ENCODE measurements at regions not wholly inside any gene's neighbourhood (a gene's known extent, or its start where the extent isn't known, plus 50 kb on each side); places are given as distances from the start of the nearest gene placed in this dataset.

GRCh38 chr2:12110481-12110880 lies 364.0 kb downstream of the LPIN1 start:
- no peak overlapping the region for H3K9ac ChIP-seq (ENCODE audit: low read depth, low read length)
- no peaks in the 10 kb centered on the region for H3K36me3 ChIP-seq (ENCODE audit: insufficient read depth, low read depth, low read length)
- no peak overlapping the region for H3K27ac ChIP-seq (ENCODE audit: low read length)
- H3K9me3 ChIP-seq (ENCODE audit: insufficient read depth, low read depth, low read length), result no peaks in the 10 kb centered on the region
- H3K4me3 ChIP-seq (ENCODE audit: low read length), result no peak overlapping the region
- H3K27me3 ChIP-seq (ENCODE audit: insufficient read depth, low read length), result no peaks in the 10 kb centered on the region
- peaks cover 6% of the 10 kb centered on the region; the same call in 1 of the 2 replicates for H3K4me1 ChIP-seq (ENCODE audit: insufficient read depth, low read length)

- H3K4me3 ChIP-seq (ENCODE audit: low read length), result no peak overlapping the region
- no peaks in the 10 kb centered on the region for H3K27me3 ChIP-seq (ENCODE audit: insufficient read depth, low read length)
- peaks cover 6% of the 10 kb centered on the region; the same call in 1 of the 2 replicates for H3K4me1 ChIP-seq (ENCODE audit: insufficient read depth, low read length)
- no peak overlapping the region for H3K9ac ChIP-seq (ENCODE audit: low read depth, low read length)
- no peaks in the 10 kb centered on the region for H3K9me3 ChIP-seq (ENCODE audit: insufficient read depth, low read depth, low read length)
- H3K27ac ChIP-seq (ENCODE audit: low read length), result no peak overlapping the region
- H3K36me3 ChIP-seq (ENCODE audit: insufficient read depth, low read depth, low read length), result no peaks in the 10 kb centered on the region
These were observed 367.0 kb downstream of the LPIN1 start for GRCh38 chr2:12113412-12113811.

- no peak overlapping the region for H3K4me3 ChIP-seq (ENCODE audit: low read length)
These were observed 368.4 kb downstream of the LPIN1 start for GRCh38 chr2:12114816-12115215.

GRCh38 chr2:12116228-12116750 lies 369.9 kb downstream of the LPIN1 start:
- Histone ChIP-seq H3K4me1 (ENCODE audit: insufficient read depth, low read length) (peaks cover 6% of the 10 kb centered on the region; the same call in 1 of the 2 replicates), H3K27ac (ENCODE audit: low read length) (no peak overlapping the region), H3K4me3 (ENCODE audit: low read length) (no peak overlapping the region), H3K36me3 (ENCODE audit: insufficient read depth, low read depth, low read length) (no peaks in the 10 kb centered on the region), H3K9me3 (ENCODE audit: insufficient read depth, low read depth, low read length) (no peaks in the 10 kb centered on the region), H3K27me3 (ENCODE audit: insufficient read depth, low read length) (no peaks in the 10 kb centered on the region), H3K9ac (ENCODE audit: low read depth, low read length) (0 out of 2 replicates have a peak overlapping the region, but pooled peaks have one; percentile 7)

More at GRCh38 chr2:12114816-12115215, 368.4 kb downstream of the LPIN1 start:
- Histone ChIP-seq H3K9ac (ENCODE audit: low read depth, low read length) (no peak overlapping the region), H3K4me1 (ENCODE audit: insufficient read depth, low read length) (peaks cover 6% of the 10 kb centered on the region; the same call in 1 of the 2 replicates), H3K27ac (ENCODE audit: low read length) (no peak overlapping the region), H3K9me3 (ENCODE audit: insufficient read depth, low read depth, low read length) (no peaks in the 10 kb centered on the region), H3K36me3 (ENCODE audit: insufficient read depth, low read depth, low read length) (no peaks in the 10 kb centered on the region), H3K27me3 (ENCODE audit: insufficient read depth, low read length) (no peaks in the 10 kb centered on the region)

GRCh38 chr2:12119841-12120240 lies 373.4 kb downstream of the LPIN1 start:
- Histone ChIP-seq H3K9ac (ENCODE audit: low read depth, low read length) (no peak overlapping the region), H3K4me1 (ENCODE audit: insufficient read depth, low read length) (peaks cover 6% of the 10 kb centered on the region; the same call in 1 of the 2 replicates), H3K9me3 (ENCODE audit: insufficient read depth, low read depth, low read length) (no peaks in the 10 kb centered on the region), H3K4me3 (ENCODE audit: low read length) (no peak overlapping the region), H3K27ac (ENCODE audit: low read length) (no peak overlapping the region), H3K36me3 (ENCODE audit: insufficient read depth, low read depth, low read length) (no peaks in the 10 kb centered on the region), H3K27me3 (ENCODE audit: insufficient read depth, low read length) (no peaks in the 10 kb centered on the region)

- H3K27ac ChIP-seq (ENCODE audit: low read length), result no peak overlapping the region
- H3K4me1 ChIP-seq (ENCODE audit: insufficient read depth, low read length), result peaks cover 6% of the 10 kb centered on the region; the same call in 1 of the 2 replicates
- H3K9ac ChIP-seq (ENCODE audit: low read depth, low read length), result no peak overlapping the region
These were observed 374.1 kb downstream of the LPIN1 start for GRCh38 chr2:12120281-12121150.

GRCh38 chr2:12124790-12125189 lies 378.4 kb downstream of the LPIN1 start:
- no peak overlapping the region for H3K27ac ChIP-seq (ENCODE audit: low read length)
- no peaks in the 10 kb centered on the region for H3K27me3 ChIP-seq (ENCODE audit: insufficient read depth, low read length)
- no peaks in the 10 kb centered on the region for H3K9me3 ChIP-seq (ENCODE audit: insufficient read depth, low read depth, low read length)
- no peak overlapping the region for H3K4me3 ChIP-seq (ENCODE audit: low read length)
- H3K36me3 ChIP-seq (ENCODE audit: insufficient read depth, low read depth, low read length), result no peaks in the 10 kb centered on the region
- no peak overlapping the region for H3K9ac ChIP-seq (ENCODE audit: low read depth, low read length)
- no peaks in the 10 kb centered on the region for H3K4me1 ChIP-seq (ENCODE audit: insufficient read depth, low read length)

More at GRCh38 chr2:12120281-12121150, 374.1 kb downstream of the LPIN1 start:
- no peak overlapping the region for H3K4me3 ChIP-seq (ENCODE audit: low read length)
- H3K9me3 ChIP-seq (ENCODE audit: insufficient read depth, low read depth, low read length), result no peaks in the 10 kb centered on the region
- H3K36me3 ChIP-seq (ENCODE audit: insufficient read depth, low read depth, low read length), result no peaks in the 10 kb centered on the region
- H3K27me3 ChIP-seq (ENCODE audit: insufficient read depth, low read length), result no peaks in the 10 kb centered on the region

GRCh38 chr2:12126318-12126717 lies 379.9 kb downstream of the LPIN1 start:
- Histone ChIP-seq H3K4me1 (ENCODE audit: insufficient read depth, low read length) (no peaks in the 10 kb centered on the region), H3K27ac (ENCODE audit: low read length) (no peak overlapping the region), H3K36me3 (ENCODE audit: insufficient read depth, low read depth, low read length) (no peaks in the 10 kb centered on the region), H3K9ac (ENCODE audit: low read depth, low read length) (no peak overlapping the region), H3K4me3 (ENCODE audit: low read length) (no peak overlapping the region), H3K27me3 (ENCODE audit: insufficient read depth, low read length) (no peaks in the 10 kb centered on the region), H3K9me3 (ENCODE audit: insufficient read depth, low read depth, low read length) (no peaks in the 10 kb centered on the region)

GRCh38 chr2:12127638-12128037 lies 381.2 kb downstream of the LPIN1 start:
- no peaks in the 10 kb centered on the region for H3K36me3 ChIP-seq (ENCODE audit: insufficient read depth, low read depth, low read length)
- H3K27me3 ChIP-seq (ENCODE audit: insufficient read depth, low read length), result no peaks in the 10 kb centered on the region
- no peaks in the 10 kb centered on the region for H3K9me3 ChIP-seq (ENCODE audit: insufficient read depth, low read depth, low read length)
- H3K4me1 ChIP-seq (ENCODE audit: insufficient read depth, low read length), result no peaks in the 10 kb centered on the region
- no peak overlapping the region for H3K4me3 ChIP-seq (ENCODE audit: low read length)
- no peak overlapping the region for H3K9ac ChIP-seq (ENCODE audit: low read depth, low read length)
- no peak overlapping the region for H3K27ac ChIP-seq (ENCODE audit: low read length)

- H3K4me1 ChIP-seq (ENCODE audit: insufficient read depth, low read length), result no peaks in the 10 kb centered on the region
These were observed 385.5 kb downstream of the LPIN1 start for GRCh38 chr2:12131975-12132374.

GRCh38 chr2:12141618-12142258 lies 395.3 kb downstream of the LPIN1 start:
- H3K9ac ChIP-seq (ENCODE audit: low read depth, low read length), result no peak overlapping the region
- H3K27ac ChIP-seq (ENCODE audit: low read length), result no peak overlapping the region
- no peaks in the 10 kb centered on the region for H3K4me1 ChIP-seq (ENCODE audit: insufficient read depth, low read length)
- no peaks in the 10 kb centered on the region for H3K27me3 ChIP-seq (ENCODE audit: insufficient read depth, low read length)
- no peaks in the 10 kb centered on the region for H3K36me3 ChIP-seq (ENCODE audit: insufficient read depth, low read depth, low read length)
- H3K4me3 ChIP-seq (ENCODE audit: low read length), result no peak overlapping the region
- no peaks in the 10 kb centered on the region for H3K9me3 ChIP-seq (ENCODE audit: insufficient read depth, low read depth, low read length)

More at GRCh38 chr2:12131975-12132374, 385.5 kb downstream of the LPIN1 start:
- Histone ChIP-seq H3K27me3 (ENCODE audit: insufficient read depth, low read length) (no peaks in the 10 kb centered on the region), H3K9ac (ENCODE audit: low read depth, low read length) (no peak overlapping the region), H3K36me3 (ENCODE audit: insufficient read depth, low read depth, low read length) (no peaks in the 10 kb centered on the region), H3K9me3 (ENCODE audit: insufficient read depth, low read depth, low read length) (no peaks in the 10 kb centered on the region), H3K4me3 (ENCODE audit: low read length) (no peak overlapping the region), H3K27ac (ENCODE audit: low read length) (no peak overlapping the region)
